ENCODE measurements at regions not wholly inside any gene's neighbourhood (a gene's known extent, or its start where the extent isn't known, plus 50 kb on each side); places are given as distances from the start of the nearest gene placed in this dataset.

DNA sequence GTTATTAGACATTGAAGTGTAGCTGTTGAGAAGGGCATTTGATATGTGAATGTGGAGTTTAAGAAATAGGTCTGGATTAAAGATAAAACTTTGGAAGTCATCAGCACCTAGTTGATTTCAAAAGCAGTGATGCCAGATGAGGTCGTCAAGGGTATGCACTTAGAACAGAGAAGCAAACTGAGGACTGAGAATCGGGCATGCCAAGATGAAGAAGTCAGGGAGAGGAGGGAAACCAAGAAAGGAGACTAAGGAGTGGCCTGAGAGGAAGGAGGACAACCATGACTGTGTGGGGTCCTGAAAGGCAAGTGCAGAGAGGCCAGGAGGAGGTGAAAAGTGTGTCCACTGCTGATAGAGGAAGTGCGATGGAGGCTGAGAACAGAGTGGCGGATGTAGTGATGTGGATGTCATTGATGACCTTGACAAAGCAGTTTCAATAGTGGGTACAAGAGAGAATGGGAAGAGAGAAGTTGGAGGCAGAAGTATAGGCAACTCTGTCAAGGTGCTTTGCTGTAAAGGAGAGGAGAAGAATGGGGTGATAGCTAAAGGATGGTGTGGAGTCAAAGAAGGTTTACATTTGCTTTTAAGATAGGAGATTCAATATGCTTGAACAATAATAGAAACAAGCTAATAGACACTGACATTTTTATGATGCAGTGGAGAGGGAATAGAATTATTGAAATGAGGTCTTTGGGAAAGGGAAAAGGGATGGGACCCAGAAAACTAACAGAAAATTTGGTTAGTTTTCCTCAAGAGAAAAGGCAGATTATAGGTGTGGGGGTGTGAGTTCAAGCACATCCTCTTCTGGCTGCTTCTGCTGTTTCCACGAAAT, 139.7 kb upstream of the TMEM170B start:
- Histone ChIP-seq H3K27ac (ENCODE audit: low read length) (no peak overlapping the region), H3K9me3 (ENCODE audit: control insufficient read depth, insufficient read depth, low read length) (no peaks in the 10 kb centered on the region), H3K4me1 (ENCODE audit: control insufficient read depth, insufficient read depth, low read length) (no peaks in the 10 kb centered on the region; the same call in 1 of the 2 replicates), H3K4me3 (ENCODE audit: low read length) (no peak overlapping the region), H3K36me3 (ENCODE audit: control insufficient read depth, insufficient read depth, low read length) (no peaks in the 10 kb centered on the region), H3K27me3 (ENCODE audit: control insufficient read depth, insufficient read depth, low read length) (no peaks in the 10 kb centered on the region)
- DNase-seq (ENCODE audit: low read depth, low spot score) = no peak
- no CpG with 5 or more reads among the region's 5 CpGs for WGBS (ENCODE audit: insufficient coverage, insufficient read length)

DNA sequence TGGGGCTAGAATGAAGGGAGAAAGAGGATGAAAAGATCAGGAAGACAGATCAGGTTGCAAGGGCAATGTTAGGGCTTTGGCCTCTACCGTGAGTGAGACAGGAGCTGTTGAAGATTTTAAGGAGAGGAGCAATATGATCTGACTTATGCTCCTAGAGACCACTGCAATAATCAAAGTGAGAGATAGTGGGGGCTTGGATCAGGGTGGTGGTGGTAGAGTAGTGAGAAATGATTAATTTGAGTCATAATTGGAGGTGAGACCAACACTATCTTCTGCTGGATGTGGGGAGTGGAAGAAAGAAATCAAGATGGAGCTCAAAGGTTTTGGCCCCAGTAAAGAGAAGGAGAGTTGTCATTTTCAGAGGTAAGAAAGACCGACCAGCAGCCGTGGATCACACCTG, 140.7 kb upstream of the TMEM170B start:
- Histone ChIP-seq H3K27me3 (ENCODE audit: control insufficient read depth, insufficient read depth, low read length) (no peaks in the 10 kb centered on the region), H3K36me3 (ENCODE audit: control insufficient read depth, insufficient read depth, low read length) (no peaks in the 10 kb centered on the region), H3K27ac (ENCODE audit: low read length) (no peak overlapping the region), H3K4me1 (ENCODE audit: control insufficient read depth, insufficient read depth, low read length) (no peaks in the 10 kb centered on the region; the same call in 1 of the 2 replicates), H3K4me3 (ENCODE audit: low read length) (no peak overlapping the region), H3K9me3 (ENCODE audit: control insufficient read depth, insufficient read depth, low read length) (no peaks in the 10 kb centered on the region)
- DNase-seq (ENCODE audit: low read depth, low spot score) = no peak
- no CpG with 5 or more reads among the region's 3 CpGs for WGBS (ENCODE audit: insufficient coverage, insufficient read length)

DNA sequence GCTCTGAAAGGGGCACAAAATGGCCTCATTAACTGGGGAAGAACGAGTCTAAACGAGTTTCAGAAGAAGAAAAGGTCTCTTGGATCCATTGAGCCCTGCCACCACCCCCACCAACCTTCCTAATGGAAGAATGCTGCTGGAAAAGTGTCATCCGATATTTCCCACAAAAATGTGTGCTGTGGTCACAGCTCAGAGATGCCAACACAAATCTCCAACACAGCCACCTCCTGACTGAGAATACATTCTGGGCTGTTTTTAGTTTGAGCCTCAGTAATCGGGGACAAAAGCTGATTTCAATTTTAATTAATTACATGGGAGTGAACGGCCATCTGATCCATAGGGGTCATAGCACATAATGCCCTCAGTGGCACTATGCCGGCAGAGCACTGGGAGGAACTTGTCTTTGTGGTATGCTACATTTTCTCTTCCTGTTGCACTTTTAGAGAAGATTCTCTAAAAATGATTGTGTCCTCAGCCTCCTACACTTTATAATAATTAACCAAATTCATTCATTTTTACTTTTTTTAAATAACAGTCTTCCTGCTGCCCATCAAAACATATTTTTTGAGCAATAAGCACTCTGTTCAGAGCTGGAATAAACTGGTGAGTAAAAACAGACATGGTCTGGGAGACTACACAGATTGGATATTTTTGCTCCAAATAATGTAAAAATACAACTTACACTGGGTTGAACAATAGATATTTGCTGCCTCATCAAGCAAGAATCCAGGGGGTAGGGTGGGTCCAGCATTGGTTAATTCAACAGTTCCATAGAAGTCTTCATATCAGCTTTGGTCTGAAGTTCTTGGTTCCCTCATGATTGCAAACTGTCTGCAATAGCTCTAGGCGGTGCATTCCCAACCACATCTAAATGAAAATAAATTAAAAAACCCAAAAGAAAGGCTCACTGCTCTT, 143.6 kb upstream of the TMEM170B start:
- Histone ChIP-seq H3K4me1 (ENCODE audit: control insufficient read depth, insufficient read depth, low read length) (no peaks in the 10 kb centered on the region; the same call in 1 of the 2 replicates), H3K9me3 (ENCODE audit: control insufficient read depth, insufficient read depth, low read length) (no peaks in the 10 kb centered on the region), H3K4me3 (ENCODE audit: low read length) (no peak overlapping the region), H3K36me3 (ENCODE audit: control insufficient read depth, insufficient read depth, low read length) (no peaks in the 10 kb centered on the region), H3K27ac (ENCODE audit: low read length) (no peak overlapping the region), H3K27me3 (ENCODE audit: control insufficient read depth, insufficient read depth, low read length) (no peaks in the 10 kb centered on the region)
- WGBS (ENCODE audit: insufficient coverage, insufficient read length) = no CpG with 5 or more reads among the region's 7 CpGs
- no peak for DNase-seq (ENCODE audit: low read depth, low spot score)

DNA sequence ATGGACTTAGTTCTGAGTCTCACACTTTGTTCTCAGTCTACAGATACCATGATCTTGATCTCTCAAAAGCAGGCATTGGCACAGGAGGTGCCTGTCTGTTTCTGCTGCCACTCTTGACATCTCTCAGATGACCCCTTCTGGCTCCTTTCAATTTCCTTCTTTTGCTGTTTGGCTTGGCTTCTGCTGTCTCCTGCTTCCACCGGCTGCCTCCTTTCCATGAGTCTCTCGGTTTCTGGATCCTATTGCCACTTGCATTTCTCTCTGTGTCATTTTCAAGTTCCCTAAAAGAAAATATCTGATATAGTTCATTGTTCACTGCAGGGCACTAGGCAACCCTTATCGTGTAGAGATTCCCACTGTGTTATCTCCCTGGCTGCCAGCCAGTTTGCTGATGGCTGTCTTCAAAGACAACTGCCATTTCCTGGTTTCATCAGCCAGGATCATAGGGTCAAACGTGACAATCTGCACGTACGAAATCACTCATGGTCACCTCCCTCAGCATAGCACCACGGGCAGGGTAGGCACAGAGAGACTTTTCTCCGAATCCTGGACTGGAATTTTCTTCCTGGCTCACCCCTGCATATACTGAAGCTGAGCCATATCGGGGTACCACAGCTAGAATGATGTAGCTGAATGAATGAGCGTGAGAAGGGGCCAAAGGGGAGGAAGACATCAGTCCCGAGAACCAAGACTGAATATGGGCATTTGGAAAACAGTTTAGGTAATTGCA, 144.6 kb upstream of the TMEM170B start:
- Histone ChIP-seq H3K4me1 (ENCODE audit: control insufficient read depth, insufficient read depth, low read length) (no peaks in the 10 kb centered on the region; the same call in 1 of the 2 replicates), H3K4me3 (ENCODE audit: low read length) (no peak overlapping the region), H3K36me3 (ENCODE audit: control insufficient read depth, insufficient read depth, low read length) (no peaks in the 10 kb centered on the region), H3K27me3 (ENCODE audit: control insufficient read depth, insufficient read depth, low read length) (no peaks in the 10 kb centered on the region), H3K9me3 (ENCODE audit: control insufficient read depth, insufficient read depth, low read length) (no peaks in the 10 kb centered on the region), H3K27ac (ENCODE audit: low read length) (no peak overlapping the region)
- WGBS (ENCODE audit: insufficient coverage, insufficient read length) = no CpG with 5 or more reads among the region's 11 CpGs
- DNase-seq (ENCODE audit: low read depth, low spot score) = no peak

DNA sequence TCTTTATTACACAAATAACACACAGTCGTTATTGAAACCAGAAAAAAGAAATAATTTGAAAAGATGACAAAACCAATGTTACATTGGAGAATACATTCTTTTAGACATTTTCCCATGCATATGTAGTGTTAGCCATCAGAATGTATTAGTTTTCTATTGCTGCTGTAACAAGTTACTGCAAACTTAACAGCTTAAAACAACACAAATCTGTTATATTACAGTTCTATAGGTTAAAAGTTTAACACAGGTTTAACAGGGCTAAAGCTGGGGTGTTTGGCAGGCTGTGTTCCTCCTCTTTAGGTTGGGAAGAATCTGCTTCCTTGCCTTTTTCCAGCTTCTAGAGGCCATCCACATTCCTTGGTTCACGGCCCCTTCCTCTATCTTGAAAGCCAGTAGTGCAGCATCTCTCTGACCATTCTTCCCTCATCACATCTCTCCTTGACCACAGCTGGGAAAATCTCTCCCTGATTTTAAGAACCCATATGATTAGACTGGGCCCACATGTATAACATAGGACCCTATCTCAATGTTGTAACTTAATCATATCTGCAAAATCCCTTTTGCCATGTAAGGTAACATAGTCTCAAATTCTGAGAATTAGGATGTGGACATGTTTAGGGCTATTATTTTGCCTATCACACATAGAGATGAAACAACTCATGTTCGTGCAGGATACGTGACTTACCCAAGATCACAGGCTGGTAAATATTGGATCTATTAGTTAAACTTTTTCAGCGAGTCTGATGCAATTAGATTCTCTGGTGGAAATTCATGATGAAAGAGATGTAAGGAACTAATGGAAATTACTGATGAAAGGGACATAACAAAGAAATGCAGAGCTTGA, 145.4 kb upstream of the TMEM170B start:
- no peak overlapping the region for H3K27ac ChIP-seq (ENCODE audit: low read length)
- no peaks in the 10 kb centered on the region; the same call in 1 of the 2 replicates for H3K4me1 ChIP-seq (ENCODE audit: control insufficient read depth, insufficient read depth, low read length)

DNA sequence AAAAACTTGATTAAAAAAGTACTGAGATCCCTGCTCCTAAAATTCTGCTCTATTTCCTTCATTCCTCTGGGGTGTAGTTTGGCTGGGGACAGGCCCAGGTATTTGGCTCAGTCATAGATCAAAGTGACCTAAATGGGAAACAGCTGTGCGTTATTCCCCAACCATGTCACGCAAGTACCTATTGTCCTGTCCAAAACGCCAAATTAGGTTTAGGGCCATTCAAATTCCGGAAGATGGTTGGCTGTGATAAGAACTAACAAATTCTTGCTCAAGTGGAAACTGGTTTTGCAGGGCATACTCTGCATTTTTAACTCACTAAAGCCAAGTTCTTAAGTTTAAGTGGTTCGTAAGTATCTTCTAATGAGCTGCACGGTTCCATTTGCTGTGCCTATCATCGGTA, 147.6 kb upstream of the TMEM170B start:
- H3K4me3 ChIP-seq (ENCODE audit: low read length) = no peak overlapping the region
- no peaks in the 10 kb centered on the region for H3K9me3 ChIP-seq (ENCODE audit: control insufficient read depth, insufficient read depth, low read length)
- H3K27ac ChIP-seq (ENCODE audit: low read length) = no peak overlapping the region
- no peak for DNase-seq (ENCODE audit: low read depth, low spot score)
- H3K4me1 ChIP-seq (ENCODE audit: control insufficient read depth, insufficient read depth, low read length) = no peaks in the 10 kb centered on the region
- H3K36me3 ChIP-seq (ENCODE audit: control insufficient read depth, insufficient read depth, low read length) = no peaks in the 10 kb centered on the region
- H3K27me3 ChIP-seq (ENCODE audit: control insufficient read depth, insufficient read depth, low read length) = no peaks in the 10 kb centered on the region
- WGBS (ENCODE audit: insufficient coverage, insufficient read length) = no CpG with 5 or more reads among the region's 7 CpGs

More for the DNA sequence above, 145.4 kb upstream of the TMEM170B start:
- no peaks in the 10 kb centered on the region for H3K27me3 ChIP-seq (ENCODE audit: control insufficient read depth, insufficient read depth, low read length)
- WGBS (ENCODE audit: insufficient coverage, insufficient read length) = 100% methylated on average over 1 of the region's 5 CpGs
- no peak for DNase-seq (ENCODE audit: low read depth, low spot score)
- H3K4me3 ChIP-seq (ENCODE audit: low read length) = no peak overlapping the region
- H3K36me3 ChIP-seq (ENCODE audit: control insufficient read depth, insufficient read depth, low read length) = no peaks in the 10 kb centered on the region
- H3K9me3 ChIP-seq (ENCODE audit: control insufficient read depth, insufficient read depth, low read length) = no peaks in the 10 kb centered on the region

DNA sequence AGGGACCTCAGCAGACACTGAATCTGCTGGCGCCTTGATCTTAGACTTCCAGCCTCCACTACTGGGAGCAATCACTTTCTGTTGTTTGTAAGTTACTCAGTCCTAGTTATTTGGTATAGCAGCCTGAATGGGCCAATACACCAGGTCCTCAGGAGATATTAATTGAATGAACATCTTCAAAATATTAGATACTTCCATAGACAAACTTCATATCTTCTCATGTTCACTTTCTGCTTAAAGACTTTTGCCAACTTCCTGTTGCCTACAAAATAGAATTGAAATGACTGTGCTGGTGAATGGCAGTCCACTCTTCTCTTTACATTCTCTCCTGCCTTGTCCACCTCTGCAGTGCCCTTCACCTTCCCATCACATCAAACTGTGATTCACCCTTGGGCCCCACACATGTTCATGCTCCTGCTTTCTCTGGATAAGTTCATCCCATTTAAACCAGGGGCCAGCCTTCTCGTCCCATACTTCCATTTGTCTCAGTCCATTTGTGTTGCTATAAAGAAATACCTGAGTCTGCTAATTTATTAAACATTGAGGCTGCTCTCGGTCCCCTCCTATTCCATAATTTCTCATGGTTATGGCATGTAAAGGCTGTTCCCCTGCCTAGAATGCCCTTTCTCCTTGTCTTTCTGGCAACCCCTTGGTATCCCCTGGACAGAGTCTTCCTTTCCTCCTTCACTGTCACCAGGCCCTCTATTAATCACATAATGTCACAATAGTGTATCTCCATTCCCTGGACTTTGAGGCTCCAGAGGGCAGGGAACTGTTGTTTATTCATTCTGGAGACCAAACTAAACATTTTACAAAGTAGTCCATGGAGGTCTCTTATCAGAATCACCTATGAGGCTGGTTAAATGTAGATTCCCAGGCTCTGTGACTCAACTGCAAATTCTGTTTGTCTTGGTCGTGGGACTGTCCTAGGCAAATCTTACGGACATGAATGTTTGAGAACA, 148.3 kb upstream of the TMEM170B start:
- Histone ChIP-seq H3K4me1 (ENCODE audit: control insufficient read depth, insufficient read depth, low read length) (no peaks in the 10 kb centered on the region), H3K4me3 (ENCODE audit: low read length) (no peak overlapping the region), H3K27me3 (ENCODE audit: control insufficient read depth, insufficient read depth, low read length) (no peaks in the 10 kb centered on the region), H3K36me3 (ENCODE audit: control insufficient read depth, insufficient read depth, low read length) (no peaks in the 10 kb centered on the region), H3K9me3 (ENCODE audit: control insufficient read depth, insufficient read depth, low read length) (no peaks in the 10 kb centered on the region), H3K27ac (ENCODE audit: low read length) (no peak overlapping the region)
- no peak for DNase-seq (ENCODE audit: low read depth, low spot score)
- no CpG with 5 or more reads among the region's 5 CpGs for WGBS (ENCODE audit: insufficient coverage, insufficient read length)

DNA sequence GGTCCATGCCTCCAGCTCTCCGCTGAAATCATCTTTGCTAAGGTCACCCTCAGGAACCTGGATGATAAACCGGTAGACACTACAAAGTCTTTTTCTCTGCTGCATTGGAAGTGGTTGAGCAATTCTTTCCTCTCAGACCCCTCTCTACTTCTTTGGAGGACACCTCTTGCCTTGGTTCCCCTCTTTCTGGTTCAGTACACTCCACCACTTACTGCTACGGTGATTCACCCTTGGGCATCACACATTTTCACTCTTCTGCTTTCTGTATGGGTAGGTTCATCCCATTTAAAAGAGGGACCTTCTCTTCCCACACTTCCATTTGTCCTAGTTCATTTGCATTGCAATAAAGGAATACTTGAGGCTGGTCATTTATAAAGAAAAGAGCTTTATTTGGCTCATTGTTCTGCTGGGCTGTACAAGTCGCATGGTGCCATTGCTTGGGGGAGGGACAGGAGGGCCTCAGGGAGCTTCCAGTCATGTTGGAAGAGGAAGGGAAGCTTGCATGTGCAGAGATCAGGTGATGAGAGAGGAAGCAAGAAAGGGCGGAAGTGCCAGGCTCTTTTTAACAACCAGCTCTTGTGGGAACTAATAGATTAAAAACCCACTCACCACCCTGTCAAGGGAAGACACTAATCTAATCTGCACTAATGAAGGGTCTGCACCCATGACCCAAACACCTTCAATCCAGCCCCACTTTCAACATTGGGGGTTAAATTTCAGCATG, 149.7 kb upstream of the TMEM170B start:
- Histone ChIP-seq H3K4me3 (ENCODE audit: low read length) (no peak overlapping the region), H3K9me3 (ENCODE audit: control insufficient read depth, insufficient read depth, low read length) (no peaks in the 10 kb centered on the region), H3K27me3 (ENCODE audit: control insufficient read depth, insufficient read depth, low read length) (no peaks in the 10 kb centered on the region), H3K4me1 (ENCODE audit: control insufficient read depth, insufficient read depth, low read length) (no peaks in the 10 kb centered on the region), H3K27ac (ENCODE audit: low read length) (no peak overlapping the region), H3K36me3 (ENCODE audit: control insufficient read depth, insufficient read depth, low read length) (no peaks in the 10 kb centered on the region)
- no peak for DNase-seq (ENCODE audit: low read depth, low spot score)
- no CpG with 5 or more reads among the region's 5 CpGs for WGBS (ENCODE audit: insufficient coverage, insufficient read length)

All from iPS DF 6.9 (cell line).